HG02759 (cell line): ENCODE measurements at regions not wholly inside any gene's neighbourhood (a gene's known extent, or its start where the extent isn't known, plus 50 kb on each side); places are given as distances from the start of the nearest gene placed in this dataset.
"Not testable (repeated sequence)": the region's sequence is repeated elsewhere in the genome, so short reads cannot be mapped to it uniquely, and the experiment has no call there.

Experiments
- ATAC-seq: cut with Tn5 transposase; IDR thresholded peaks from one replicate; pipeline ENCODE4 v1.9.1; 2021; ENCODE audit warnings: mild to moderate bottlenecking, moderate library complexity; ENCODE audit not compliant: unreplicated experiment

DNA sequence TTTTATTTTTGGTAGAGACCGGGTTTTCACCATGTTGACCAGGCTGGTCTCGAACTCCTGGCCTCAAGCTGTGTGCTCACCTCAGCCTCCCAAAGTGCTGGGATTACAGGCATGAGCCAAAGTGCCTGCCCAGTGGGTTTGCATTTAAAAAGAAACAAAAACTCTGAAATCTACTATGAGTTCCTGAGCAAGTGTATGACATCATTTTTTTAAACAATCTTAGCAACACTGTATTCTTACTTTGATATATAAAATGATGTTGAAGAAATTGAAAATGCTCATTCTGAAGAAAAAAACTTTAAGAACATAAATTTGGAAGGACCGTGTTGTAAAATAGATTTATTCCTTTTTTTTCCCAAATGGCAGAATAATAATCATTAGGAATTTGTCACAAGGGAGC, 1199.7 kb downstream of the DIAPH3 start:
- no peak for ATAC-seq

DNA sequence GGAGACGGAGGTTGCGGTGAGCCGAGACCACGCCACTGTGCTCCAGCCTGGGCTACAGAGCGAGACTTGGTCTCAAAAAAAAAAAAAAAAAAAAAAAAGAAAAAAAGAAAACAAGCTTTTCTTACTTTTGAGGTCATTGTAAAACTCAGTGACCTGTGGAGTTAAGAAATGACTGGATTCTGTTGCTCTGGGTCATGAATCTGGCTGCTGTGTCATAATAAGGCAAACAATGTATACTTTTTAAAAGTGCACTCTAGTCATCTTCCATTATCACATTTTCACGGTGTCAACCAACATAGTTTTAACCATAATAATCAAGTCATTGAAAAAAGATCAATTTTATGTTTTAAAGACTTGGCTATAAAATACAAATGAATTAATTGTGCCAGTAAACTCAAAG, 1186.6 kb downstream of the DIAPH3 start:
- ATAC-seq = no peak

DNA sequence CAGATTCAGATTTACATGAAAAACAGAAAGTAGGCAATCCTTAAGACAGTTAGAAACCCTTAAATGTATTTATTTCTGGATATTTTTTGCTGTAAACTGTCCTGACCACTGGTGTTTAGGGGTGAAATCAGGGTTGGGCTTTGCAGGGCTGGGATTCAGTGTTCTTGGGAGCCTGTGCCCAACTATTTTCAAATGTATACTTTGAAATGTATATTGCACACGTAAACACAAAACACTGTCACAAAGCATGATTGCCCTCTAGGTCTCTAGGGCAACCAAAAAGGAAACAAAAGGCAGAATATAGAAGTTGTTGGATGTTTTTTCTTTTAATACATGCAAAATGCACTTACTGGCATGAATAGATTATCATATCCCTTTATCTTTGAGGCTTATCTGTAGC, 1185.4 kb downstream of the DIAPH3 start:
- ATAC-seq = no peak

DNA sequence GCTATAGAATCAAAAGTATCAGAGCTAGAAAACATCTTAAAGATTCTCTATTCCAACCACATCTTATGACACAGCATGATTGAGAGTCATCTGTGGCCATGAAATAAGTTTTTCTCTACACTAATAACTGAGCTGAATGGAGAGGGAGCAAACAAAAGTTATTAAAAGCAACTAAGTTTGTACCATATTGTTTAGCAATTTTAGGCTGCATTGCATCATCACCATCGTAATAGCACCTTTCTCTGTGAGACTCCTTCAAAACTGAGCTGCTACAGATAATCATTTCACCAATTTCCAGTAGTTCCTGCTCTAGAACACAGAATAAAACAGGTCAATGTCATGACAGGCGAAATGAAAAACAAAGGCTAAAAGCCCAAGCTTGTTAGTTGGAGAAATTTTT, 1183.9 kb downstream of the DIAPH3 start:
- ATAC-seq = no peak

- no peak for ATAC-seq
Observed at GRCh38 chr13:58985845-58986244, 1177.9 kb downstream of the DIAPH3 start.

DNA sequence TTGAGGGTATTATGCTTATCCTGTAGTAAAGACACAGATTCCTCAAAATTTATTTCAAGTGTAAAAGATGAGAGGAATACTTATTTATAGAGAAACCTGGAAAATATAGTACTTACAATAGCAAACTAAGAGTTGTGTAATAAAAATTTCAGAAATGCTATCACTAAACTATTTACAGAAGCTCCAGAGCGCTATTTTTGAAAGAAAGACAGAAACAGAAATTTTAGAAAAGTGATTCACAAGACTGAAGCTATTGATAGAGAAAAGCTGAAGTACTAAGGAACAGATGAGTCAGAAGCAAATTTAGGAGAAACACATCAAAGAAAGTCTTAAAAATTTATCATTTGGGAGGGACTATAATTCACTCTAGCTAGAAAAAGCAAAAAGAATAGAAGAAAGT, 1174.2 kb downstream of the DIAPH3 start:
- no peak for ATAC-seq

DNA sequence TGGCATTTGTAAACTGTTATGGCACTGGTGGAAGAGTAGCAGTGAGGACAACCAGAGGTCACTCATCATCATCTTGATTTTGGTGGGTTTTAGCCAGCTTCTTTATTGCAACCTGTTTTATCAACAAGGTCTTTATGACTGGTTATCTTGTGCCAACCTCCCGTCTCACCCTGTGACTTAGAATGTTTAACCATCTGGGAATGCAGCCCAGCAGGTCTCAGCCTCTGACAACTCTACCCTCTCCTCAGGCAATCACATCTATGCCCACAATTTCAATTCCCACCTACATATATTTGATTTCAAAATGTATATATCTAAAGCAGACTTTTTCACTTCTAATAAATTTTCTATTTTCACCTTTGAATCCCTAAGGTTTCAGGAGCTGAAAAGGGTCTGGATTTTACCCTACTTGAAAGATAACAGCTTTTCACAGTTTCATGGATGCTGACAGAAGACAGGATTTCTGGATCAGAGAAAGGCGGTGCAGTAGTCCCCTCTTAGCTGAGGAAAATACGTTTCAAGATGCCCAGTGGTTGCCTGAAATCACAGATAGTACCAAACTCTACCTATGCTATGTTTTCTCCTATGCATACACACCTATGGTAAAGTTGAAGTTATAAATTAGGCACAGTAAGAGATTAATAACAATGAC, 1171.8 kb downstream of the DIAPH3 start:
- no peak for ATAC-seq

- ATAC-seq = no peak
Observed at GRCh38 chr13:58992478-58993042, 1171.2 kb downstream of the DIAPH3 start.

DNA sequence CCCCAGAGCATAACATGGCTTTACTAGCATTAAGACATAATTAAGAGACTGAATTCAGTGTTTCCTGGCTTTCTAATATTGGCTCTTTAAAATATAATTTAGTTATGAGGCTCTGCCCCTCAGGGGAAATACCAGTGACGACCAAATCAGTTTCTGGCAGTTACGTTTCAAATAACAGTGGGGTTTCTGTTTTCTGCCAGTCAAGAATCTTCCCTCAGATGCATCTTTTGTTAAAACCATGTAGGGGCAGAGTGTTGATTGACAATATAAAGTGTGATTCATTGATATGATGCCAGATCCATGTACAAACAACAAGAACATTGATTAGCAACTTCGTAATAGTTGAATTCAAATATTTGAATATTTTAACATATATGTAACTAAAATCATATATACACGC, 1169.7 kb downstream of the DIAPH3 start:
- no peak for ATAC-seq

DNA sequence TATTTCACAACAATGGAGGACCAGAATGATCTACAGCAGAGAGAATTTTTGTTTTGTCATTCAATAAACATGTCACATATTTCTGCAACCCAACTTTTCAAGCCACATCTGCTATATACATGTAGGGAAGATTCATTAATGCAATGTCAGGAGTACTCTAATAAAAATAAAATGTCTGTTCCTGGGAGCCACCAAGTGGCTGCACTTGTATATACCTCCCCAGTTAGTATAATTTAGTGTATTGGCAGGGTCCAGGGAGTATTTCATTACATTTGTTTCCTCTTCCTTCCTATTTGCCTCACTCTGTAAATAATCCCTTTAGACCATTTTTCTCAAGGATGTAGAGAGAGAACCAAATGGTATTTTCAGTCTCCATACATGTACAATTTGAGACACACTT, 1169.0 kb downstream of the DIAPH3 start:
- ATAC-seq = no peak

GRCh38 chr13:58998716-58999115, 1165.0 kb downstream of the DIAPH3 start:
- no peak for ATAC-seq

DNA sequence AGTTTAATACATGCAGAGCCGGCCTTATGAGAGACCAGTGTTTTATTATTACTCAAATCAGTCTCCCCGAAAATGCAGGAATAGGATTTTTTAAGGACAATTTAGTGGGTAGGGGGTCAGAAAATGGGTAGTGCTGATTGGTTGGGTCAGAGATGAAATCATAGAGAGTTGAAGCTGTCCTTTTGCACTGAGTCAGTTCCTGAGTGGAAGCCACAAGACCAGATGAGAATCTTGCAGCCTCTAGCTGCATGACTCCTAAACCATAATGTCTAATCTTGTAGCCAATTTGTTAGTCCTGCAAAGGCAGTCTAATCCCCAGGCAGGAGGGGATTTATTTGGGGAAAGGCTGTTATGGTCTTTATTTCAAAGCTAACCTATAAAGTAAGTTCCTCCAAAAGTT, 1163.9 kb downstream of the DIAPH3 start:
- ATAC-seq = no peak

DNA sequence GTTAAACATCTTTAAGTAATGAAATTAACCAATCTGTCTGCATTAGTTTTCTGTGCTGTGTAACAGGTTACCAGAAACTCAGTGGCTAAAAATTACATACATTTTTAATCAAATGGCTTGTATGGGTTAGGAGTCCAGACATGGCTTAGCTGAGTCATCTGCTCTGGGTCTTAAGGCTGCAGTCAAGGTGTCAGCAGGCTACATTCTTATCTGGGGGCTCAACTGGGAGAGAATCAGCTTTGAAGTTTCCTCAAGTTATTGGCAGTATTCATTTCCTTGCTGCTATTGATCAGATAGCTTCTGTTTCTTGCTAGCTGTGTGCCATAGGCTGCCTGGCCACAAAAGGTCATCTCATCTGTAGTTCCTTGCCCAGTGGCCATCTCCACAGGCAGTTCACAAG, 1163.0 kb downstream of the DIAPH3 start:
- no peak for ATAC-seq

GRCh38 chr13:59012731-59013130, 1151.0 kb downstream of the DIAPH3 start:
- no peak for ATAC-seq

DNA sequence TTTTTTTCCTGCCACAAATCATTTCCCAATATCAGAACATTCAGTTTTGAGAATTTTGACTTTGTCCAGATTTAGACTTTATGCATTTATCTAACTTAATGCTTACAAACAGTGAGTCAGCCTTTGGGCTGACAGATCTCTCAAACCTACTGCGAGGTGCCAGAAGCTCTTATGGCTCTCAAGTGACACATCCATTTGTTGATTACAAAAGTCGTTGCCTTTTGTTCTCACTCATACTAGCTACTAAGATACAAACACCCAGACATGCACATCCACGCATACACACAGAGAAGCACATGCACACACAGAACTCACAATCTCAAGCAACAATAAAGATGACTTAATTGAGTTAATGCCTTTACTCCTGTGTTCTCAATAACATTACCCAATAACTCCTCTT, 1147.5 kb downstream of the DIAPH3 start:
- ATAC-seq = no peak

DNA sequence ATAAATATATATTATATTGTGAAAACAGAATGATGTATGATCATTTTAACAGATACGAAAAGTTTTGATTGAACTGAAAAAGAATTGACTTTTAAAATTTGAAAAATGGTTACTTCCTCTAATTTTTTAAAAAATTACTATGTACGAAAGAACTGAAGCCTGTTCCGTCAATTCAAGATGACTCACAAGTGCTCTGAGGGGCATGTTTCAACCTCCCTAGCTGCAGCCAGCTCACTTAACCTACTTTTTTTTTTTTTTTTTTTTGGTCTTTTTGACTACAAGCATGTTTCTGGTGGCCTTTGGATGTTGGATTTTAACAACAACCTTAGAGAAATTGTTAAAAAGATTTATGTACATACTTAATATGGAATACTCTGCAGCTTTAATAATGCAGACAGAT, 1139.3 kb downstream of the DIAPH3 start:
- no peak for ATAC-seq

DNA sequence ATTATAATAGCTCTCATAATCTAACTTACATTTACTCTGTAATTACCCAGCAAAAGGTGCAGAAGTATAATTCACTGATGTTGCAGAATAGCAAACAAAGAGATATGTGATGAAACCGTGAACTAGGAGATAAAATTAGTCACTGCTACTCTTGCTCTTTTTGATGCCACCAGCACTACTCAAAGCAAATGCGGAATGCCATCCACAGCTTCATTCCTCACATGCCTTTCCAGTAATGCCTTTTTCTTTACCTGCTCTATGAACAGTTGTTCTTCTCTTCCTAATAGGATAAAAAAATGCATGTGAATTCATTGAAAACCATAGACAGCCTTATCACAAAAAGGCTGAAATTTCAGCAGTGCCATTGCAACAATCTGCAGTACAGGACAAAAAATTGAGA, 1129.5 kb downstream of the DIAPH3 start:
- no peak for ATAC-seq

DNA sequence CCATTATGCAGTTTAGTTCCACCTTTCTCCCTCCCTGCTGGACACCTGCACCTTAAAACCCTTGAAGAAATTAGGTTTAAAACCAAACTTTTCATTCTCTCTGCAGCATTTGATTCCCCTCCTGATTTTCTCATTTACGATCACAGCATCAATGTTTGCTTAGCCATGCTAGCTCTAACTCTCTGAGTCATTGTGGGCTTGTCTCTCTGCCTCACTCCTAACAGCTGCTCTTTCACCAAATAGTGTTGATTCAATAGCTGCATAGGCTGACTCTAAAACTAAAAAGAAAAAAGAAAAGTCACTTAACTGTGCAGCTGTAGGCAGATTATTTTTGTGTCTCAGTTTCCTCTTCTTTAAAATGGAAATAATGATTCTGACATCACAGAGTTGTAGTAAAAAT, 1124.9 kb downstream of the DIAPH3 start:
- no peak for ATAC-seq

- no peak for ATAC-seq
Observed at GRCh38 chr13:59043016-59043415, 1120.7 kb downstream of the DIAPH3 start.

- ATAC-seq = no peak
Observed at GRCh38 chr13:59047546-59047945, 1116.2 kb downstream of the DIAPH3 start.

DNA sequence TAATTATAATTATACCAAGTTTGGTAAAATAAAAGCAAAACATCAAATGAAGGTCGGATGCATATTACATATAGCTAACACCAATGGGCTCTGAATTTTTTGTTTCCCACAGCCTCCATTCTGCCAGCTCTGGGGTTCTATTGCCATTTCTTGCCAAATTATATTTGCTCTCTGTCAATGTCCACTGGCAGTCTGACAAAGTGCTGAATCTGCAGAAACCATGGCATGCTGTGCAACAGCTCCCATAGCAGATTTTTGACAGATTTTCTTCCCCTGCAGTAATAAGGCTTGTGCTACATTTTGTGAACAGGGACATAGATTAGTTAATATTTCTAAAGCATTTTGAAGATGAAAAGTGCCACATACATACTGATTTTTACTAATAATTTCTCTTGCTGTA, 1102.1 kb downstream of the DIAPH3 start:
- ATAC-seq = no peak

GRCh38 chr13:59064042-59064441, 1099.7 kb downstream of the DIAPH3 start:
- no peak for ATAC-seq

DNA sequence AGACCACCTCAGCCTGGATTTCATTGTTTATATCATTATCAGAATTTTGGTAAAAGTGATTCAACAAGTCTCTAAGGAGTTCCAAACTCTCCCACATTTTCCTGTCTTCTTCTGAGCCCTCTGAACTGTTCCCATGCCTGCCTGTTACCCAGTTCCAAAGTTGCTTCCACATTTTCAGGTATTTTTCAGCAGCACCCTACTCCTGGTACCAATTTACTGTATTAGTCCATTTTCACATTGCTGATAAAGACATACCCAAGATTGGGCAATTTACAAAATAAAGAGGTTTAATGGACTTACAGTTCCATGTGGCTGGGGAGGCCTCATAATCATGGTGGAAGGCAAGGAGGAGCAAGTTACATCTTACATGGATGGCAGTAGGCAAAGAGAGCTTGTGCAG, 1087.3 kb downstream of the DIAPH3 start:
- not testable (repeated sequence) for ATAC-seq
